Ishikawa (cell line): ENCODE measurements at regions not wholly inside any gene's neighbourhood (a gene's known extent, or its start where the extent isn't known, plus 50 kb on each side); places are given as distances from the start of the nearest gene placed in this dataset.
A peak's percentile ranks its signal among the peaks of the same experiment; 100 is the strongest.

ENCODE experiments used
- CEBPB ChIP-seq: IDR thresholded peaks from 2 replicates; pipeline ENCODE4 v1.6.1; 2012
- CREB1 ChIP-seq: IDR thresholded peaks from 2 replicates; pipeline ENCODE4 v1.6.1; 2012; ENCODE audit warnings: low read depth
- EGR1 ChIP-seq: IDR thresholded peaks from 2 replicates; pipeline ENCODE4 v1.6.1; 2012
- EP300 ChIP-seq: IDR thresholded peaks from 2 replicates; pipeline ENCODE4 v1.6.1; 2012; ENCODE audit warnings: borderline replicate concordance
- MAX ChIP-seq: IDR thresholded peaks from 2 replicates; pipeline ENCODE4 v1.6.1; 2012
- NFIC ChIP-seq: IDR thresholded peaks from 2 replicates; pipeline ENCODE4 v1.6.1; 2012
- RAD21 ChIP-seq: IDR thresholded peaks from 2 replicates; pipeline ENCODE4 v1.6.1; 2012; ENCODE audit warnings: low read depth
- REST ChIP-seq: IDR thresholded peaks from 2 replicates; pipeline ENCODE4 v1.6.1; 2012; ENCODE audit warnings: low read depth, mild to moderate bottlenecking
- TAF1 ChIP-seq: IDR thresholded peaks from 2 replicates; pipeline ENCODE4 v1.6.1; 2012; ENCODE audit warnings: low read depth, mild to moderate bottlenecking
- TCF12 ChIP-seq: IDR thresholded peaks from 2 replicates; pipeline ENCODE4 v1.6.1; 2012; ENCODE audit warnings: low read depth
- TEAD4 ChIP-seq: IDR thresholded peaks from 2 replicates; pipeline ENCODE4 v1.6.1; 2012

GRCh38 chr6:40714143-40714542, 127.0 kb upstream of the LRFN2 start:
- no peak for TF ChIP-seq RAD21
- peak; percentile 48; the same call in 1 of the 2 replicates for TF ChIP-seq REST
- TF ChIP-seq EGR1, result no peak
- TF ChIP-seq CEBPB, result no peak
- no peak for TF ChIP-seq EP300
- no peak for TF ChIP-seq MAX
- TF ChIP-seq TCF12, result no peak
- no peak for TF ChIP-seq TAF1
- TF ChIP-seq CREB1, result no peak
- no peak for TF ChIP-seq TEAD4
- TF ChIP-seq NFIC, result no peak
